Astrocyte (in vitro differentiated cells and primary cell): ENCODE measurements at regions not wholly inside any gene's neighbourhood (a gene's known extent, or its start where the extent isn't known, plus 50 kb on each side); places are given as distances from the start of the nearest gene placed in this dataset.

Experiments used
- DNase-seq: peaks from one replicate; pipeline ENCODE4 v3.0.0-alpha.2; 2010; ENCODE audit warnings: low read depth
- FAIRE-seq: peaks from 2 replicates; lab custom pipeline; 2011; peaks lifted over from hg19 to GRCh38; lab: Jason Lieb, UNC
- H2AFZ ChIP-seq: 2 replicates; pipeline ENCODE4 v1.6.0; 2012; ENCODE audit warnings: low read depth, low read length, inconsistent platforms
- H3K27ac ChIP-seq: 2 replicates; pipeline ENCODE4 v1.5.1; 2011; ENCODE audit warnings: low read depth, low read length, inconsistent platforms
- H3K27me3 ChIP-seq: 2 replicates; pipeline ENCODE4 v1.6.0; 2011; ENCODE audit warnings: low read length, inconsistent platforms; ENCODE audit not compliant: insufficient read depth
- H3K36me3 ChIP-seq: 2 replicates; pipeline ENCODE4 v1.5.1; 2011; ENCODE audit warnings: low read length, inconsistent platforms; ENCODE audit not compliant: insufficient read depth
- H3K4me1 ChIP-seq: 2 replicates; pipeline ENCODE4 v1.5.1; 2011; ENCODE audit warnings: low read length, inconsistent platforms; ENCODE audit not compliant: insufficient read depth
- H3K4me2 ChIP-seq: 2 replicates; pipeline ENCODE4 v1.6.0; 2012; ENCODE audit warnings: low read length, inconsistent platforms
- H3K4me3 ChIP-seq: 2 replicates; pipeline ENCODE4 v1.5.1; 2011; ENCODE audit warnings: low read depth, mild to moderate bottlenecking, low read length, inconsistent platforms; ENCODE audit not compliant: insufficient read depth
- H3K79me2 ChIP-seq: 2 replicates; pipeline ENCODE4 v1.6.0; 2012; ENCODE audit warnings: mild to moderate bottlenecking, low read length, inconsistent platforms; ENCODE audit not compliant: insufficient read depth
- H3K9ac ChIP-seq: 2 replicates; pipeline ENCODE4 v1.6.0; 2012; ENCODE audit warnings: mild to moderate bottlenecking, low read length, inconsistent platforms
- H3K9me3 ChIP-seq: 2 replicates; pipeline ENCODE4 v1.5.1; 2012; ENCODE audit warnings: low read depth, mild to moderate bottlenecking, low read length, inconsistent platforms; ENCODE audit not compliant: insufficient read depth
- H4K20me1 ChIP-seq: 2 replicates; pipeline ENCODE4 v1.6.0; 2012; ENCODE audit warnings: low read length, inconsistent platforms; ENCODE audit not compliant: insufficient read depth
- H3K27ac Mint-ChIP-seq: one replicate; pipeline ENCODE4 v1.8.0; 2021; ENCODE audit warnings: mild to moderate bottlenecking, mixed read lengths; ENCODE audit not compliant: unreplicated experiment
- H3K27me3 Mint-ChIP-seq: one replicate; pipeline ENCODE4 v1.8.0; 2021; ENCODE audit warnings: low read depth, mixed read lengths; ENCODE audit not compliant: unreplicated experiment
- H3K36me3 Mint-ChIP-seq: one replicate; pipeline ENCODE4 v1.8.0; 2021; ENCODE audit warnings: low read depth, mixed read lengths; ENCODE audit not compliant: unreplicated experiment
- H3K4me1 Mint-ChIP-seq: one replicate; pipeline ENCODE4 v1.8.0; 2021; ENCODE audit warnings: low read depth, mixed read lengths; ENCODE audit not compliant: unreplicated experiment
- H3K4me3 Mint-ChIP-seq: one replicate; pipeline ENCODE4 v1.8.0; 2021; ENCODE audit warnings: mild to moderate bottlenecking, moderate library complexity, mixed read lengths; ENCODE audit not compliant: unreplicated experiment
- H3K9me3 Mint-ChIP-seq: one replicate; pipeline ENCODE4 v1.8.0; 2021; ENCODE audit warnings: mild to moderate bottlenecking, mixed read lengths; ENCODE audit not compliant: unreplicated experiment
- EZH2 ChIP-seq: IDR thresholded peaks from 2 replicates; pipeline ENCODE4 v1.6.1; 2012; ENCODE audit warnings: mild to moderate bottlenecking, low read length, inconsistent platforms; ENCODE audit not compliant: insufficient read depth
- TF ChIP-seq, protein P1 (sequence below): IDR thresholded peaks from 2 replicates; pipeline ENCODE4 v1.5.1; 2011; ENCODE audit warnings: low read depth, mild to moderate bottlenecking, inconsistent platforms, low read length, moderate library complexity; ENCODE audit not compliant: insufficient read depth

DNA sequence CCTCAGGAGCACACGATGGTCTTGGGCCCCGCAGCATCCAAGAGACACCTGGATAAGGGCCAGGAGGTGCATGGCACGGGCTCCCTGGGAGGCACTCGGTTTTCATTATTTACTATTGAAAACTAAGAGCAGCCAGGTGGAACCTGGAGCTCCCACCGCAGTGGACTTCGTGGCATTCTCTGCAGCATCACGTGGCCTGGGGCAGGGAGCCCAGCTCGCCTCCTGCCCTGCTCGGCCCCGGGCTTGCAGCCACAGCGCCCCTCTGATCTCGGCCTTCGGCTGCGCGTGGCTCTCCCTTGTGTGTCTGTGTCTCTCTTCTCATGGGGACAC lies 121.6 kb downstream of the SIK1 start:
- Histone ChIP-seq H3K4me1 (peaks cover 9% of the 10 kb centered on the region), H3K9me3 (no peaks in the 10 kb centered on the region), H3K36me3 (no peaks in the 10 kb centered on the region), H3K27ac (no peak overlapping the region), H4K20me1 (no peaks in the 10 kb centered on the region), H3K4me2 (no peak overlapping the region), H3K9ac (no peak overlapping the region), H2AFZ (no peak overlapping the region), H3K79me2 (no peaks in the 10 kb centered on the region), H3K4me3 (no peak overlapping the region), H3K27me3 (no peaks in the 10 kb centered on the region)
- no peak overlapping the region for H3K27ac Mint-ChIP-seq
- DNase-seq, result no peak
- no peaks in the 10 kb centered on the region for H3K9me3 Mint-ChIP-seq
- H3K36me3 Mint-ChIP-seq, result no peaks in the 10 kb centered on the region
- TF ChIP-seq, protein P1, sequence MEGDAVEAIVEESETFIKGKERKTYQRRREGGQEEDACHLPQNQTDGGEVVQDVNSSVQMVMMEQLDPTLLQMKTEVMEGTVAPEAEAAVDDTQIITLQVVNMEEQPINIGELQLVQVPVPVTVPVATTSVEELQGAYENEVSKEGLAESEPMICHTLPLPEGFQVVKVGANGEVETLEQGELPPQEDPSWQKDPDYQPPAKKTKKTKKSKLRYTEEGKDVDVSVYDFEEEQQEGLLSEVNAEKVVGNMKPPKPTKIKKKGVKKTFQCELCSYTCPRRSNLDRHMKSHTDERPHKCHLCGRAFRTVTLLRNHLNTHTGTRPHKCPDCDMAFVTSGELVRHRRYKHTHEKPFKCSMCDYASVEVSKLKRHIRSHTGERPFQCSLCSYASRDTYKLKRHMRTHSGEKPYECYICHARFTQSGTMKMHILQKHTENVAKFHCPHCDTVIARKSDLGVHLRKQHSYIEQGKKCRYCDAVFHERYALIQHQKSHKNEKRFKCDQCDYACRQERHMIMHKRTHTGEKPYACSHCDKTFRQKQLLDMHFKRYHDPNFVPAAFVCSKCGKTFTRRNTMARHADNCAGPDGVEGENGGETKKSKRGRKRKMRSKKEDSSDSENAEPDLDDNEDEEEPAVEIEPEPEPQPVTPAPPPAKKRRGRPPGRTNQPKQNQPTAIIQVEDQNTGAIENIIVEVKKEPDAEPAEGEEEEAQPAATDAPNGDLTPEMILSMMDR, result no peak
- no peak for TF ChIP-seq EZH2
- H3K4me1 Mint-ChIP-seq, result peaks cover 11% of the 10 kb centered on the region
- peaks cover 9% of the 10 kb centered on the region for H3K27me3 Mint-ChIP-seq
- no peak overlapping the region for H3K4me3 Mint-ChIP-seq
- no peak for FAIRE-seq

DNA sequence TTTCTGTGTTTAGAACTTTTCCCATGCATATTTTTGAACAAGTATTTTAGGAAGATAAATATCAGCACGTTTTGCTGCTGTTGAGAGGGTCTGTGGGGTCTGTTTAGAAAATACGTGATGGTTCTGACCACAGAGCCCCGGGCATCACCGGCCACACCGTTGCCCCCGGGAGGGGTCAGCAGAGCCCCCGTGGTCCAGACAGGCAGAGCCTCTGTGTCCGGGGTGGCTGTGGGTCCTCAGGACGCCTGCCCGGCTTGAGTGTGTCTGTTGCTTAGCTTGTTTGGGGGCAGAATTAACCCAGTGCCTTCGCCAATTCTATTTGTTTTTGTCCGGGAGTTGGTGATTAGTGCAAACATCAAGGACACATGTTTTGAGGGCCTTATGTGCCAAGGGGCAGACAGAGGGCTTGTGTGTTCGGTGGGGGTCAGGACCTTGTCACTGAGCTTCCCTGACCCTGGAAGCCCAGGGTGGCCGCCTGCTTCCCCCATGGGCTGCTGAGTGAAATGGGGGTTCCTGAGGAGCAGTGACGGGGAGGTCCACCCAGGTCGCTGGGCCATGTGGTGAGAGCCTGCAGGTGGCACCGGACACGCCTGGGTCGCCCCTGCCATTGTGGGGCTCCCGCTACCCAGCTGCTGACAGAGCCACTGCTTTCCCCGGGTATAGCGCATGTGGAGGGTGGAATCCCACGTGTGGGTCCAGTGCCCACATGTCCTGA lies 122.2 kb downstream of the SIK1 start:
- no peak overlapping the region for H3K4me2 ChIP-seq
- peaks cover 11% of the 10 kb centered on the region for H3K4me1 Mint-ChIP-seq
- no peaks in the 10 kb centered on the region for H3K9me3 Mint-ChIP-seq
- peak overlapping the region; percentile 26 for H3K27ac Mint-ChIP-seq
- no peak for DNase-seq
- no peak for FAIRE-seq
- no peak overlapping the region for H3K4me3 ChIP-seq
- peaks cover 9% of the 10 kb centered on the region for H3K4me1 ChIP-seq
- no peaks in the 10 kb centered on the region for H3K9me3 ChIP-seq
- H3K4me3 Mint-ChIP-seq, result no peak overlapping the region
- no peaks in the 10 kb centered on the region for H3K36me3 ChIP-seq
- peaks cover 12% of the 10 kb centered on the region for H3K27me3 Mint-ChIP-seq
- H3K27me3 ChIP-seq, result no peaks in the 10 kb centered on the region
- H3K9ac ChIP-seq, result no peak overlapping the region
- no peak for TF ChIP-seq EZH2
- TF ChIP-seq, protein P1, result no peak
- no peaks in the 10 kb centered on the region for H4K20me1 ChIP-seq
- H3K36me3 Mint-ChIP-seq, result no peaks in the 10 kb centered on the region
- H2AFZ ChIP-seq, result no peak overlapping the region
- H3K27ac ChIP-seq, result no peak overlapping the region
- H3K79me2 ChIP-seq, result no peaks in the 10 kb centered on the region

DNA sequence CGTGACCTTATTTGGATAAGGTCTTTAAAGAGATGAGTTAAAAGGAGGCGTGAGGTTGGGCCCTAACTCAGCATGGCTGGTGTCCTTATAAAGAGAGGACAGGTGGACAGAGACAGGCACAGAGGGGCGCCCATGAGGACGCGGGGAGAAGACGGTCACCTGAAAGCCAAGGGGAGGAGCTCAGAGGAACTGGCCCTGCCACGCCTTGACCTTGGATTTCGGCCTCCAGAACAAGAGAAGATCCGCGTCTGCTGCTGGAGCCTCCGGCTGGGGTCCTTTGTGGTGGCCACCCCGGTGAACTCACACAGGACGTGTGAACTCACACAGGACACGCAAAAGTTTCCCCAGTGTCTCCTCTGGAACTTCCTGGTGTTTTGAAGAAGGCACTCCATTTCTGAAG lies 122.7 kb downstream of the SIK1 start:
- H3K9me3 ChIP-seq, result no peaks in the 10 kb centered on the region
- no peaks in the 10 kb centered on the region for H3K9me3 Mint-ChIP-seq
- peak overlapping the region; percentile 26 for H3K27ac Mint-ChIP-seq
- no peak overlapping the region for H3K9ac ChIP-seq
- no peak overlapping the region for H3K4me2 ChIP-seq
- H3K4me1 ChIP-seq, result peaks cover 9% of the 10 kb centered on the region
- H3K36me3 ChIP-seq, result no peaks in the 10 kb centered on the region
- H3K4me3 ChIP-seq, result no peak overlapping the region
- FAIRE-seq, result no peak
- H3K27ac ChIP-seq, result no peak overlapping the region
- no peaks in the 10 kb centered on the region for H3K36me3 Mint-ChIP-seq
- H3K27me3 Mint-ChIP-seq, result peaks cover 12% of the 10 kb centered on the region
- no peak for DNase-seq
- no peak overlapping the region for H3K4me3 Mint-ChIP-seq
- H3K79me2 ChIP-seq, result no peaks in the 10 kb centered on the region
- peaks cover 11% of the 10 kb centered on the region for H3K4me1 Mint-ChIP-seq
- no peak overlapping the region for H2AFZ ChIP-seq
- TF ChIP-seq, protein P1, result no peak
- no peak for TF ChIP-seq EZH2
- no peaks in the 10 kb centered on the region for H4K20me1 ChIP-seq
- no peaks in the 10 kb centered on the region for H3K27me3 ChIP-seq
